ENCODE measurements at regions not wholly inside any gene's neighbourhood (a gene's known extent, or its start where the extent isn't known, plus 50 kb on each side); places are given as distances from the start of the nearest gene placed in this dataset.

DNA sequence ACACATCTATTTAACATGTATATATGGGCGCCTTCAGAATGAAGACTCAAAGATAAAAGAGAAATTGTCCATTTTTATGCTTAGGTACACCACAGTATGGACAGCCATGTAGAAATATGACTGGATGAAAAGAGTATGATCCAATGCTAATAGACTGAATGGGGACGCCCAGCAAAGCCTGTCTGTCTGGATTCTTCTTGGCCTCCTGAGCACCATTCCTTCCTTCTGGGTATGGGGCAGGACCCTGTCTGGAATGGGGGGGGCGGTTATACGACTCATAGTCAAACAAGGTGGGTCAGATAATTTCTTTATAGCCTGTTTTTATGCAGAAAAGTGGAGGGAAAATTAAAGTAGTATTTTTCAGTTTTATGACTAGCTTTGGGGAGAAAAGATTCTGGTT, 81.2 kb upstream of the ABCD3 start:
- Histone ChIP-seq H3K27ac (no peak overlapping the region), H3K4me1 (peaks cover 8% of the 10 kb centered on the region), H3K4me3 (no peak overlapping the region), H3K9me3 (no peaks in the 10 kb centered on the region), H3K36me3 (no peaks in the 10 kb centered on the region), H3K27me3 (no peaks in the 10 kb centered on the region)
- 74% methylated on average over 4 of the region's 4 CpGs for WGBS
- DNase-seq (ENCODE audit: low spot score in 2 of 2): no peak
- TF ChIP-seq POLR2A (IDR thresholded peaks at IDR 0.05) (no peak), CTCF (IDR thresholded peaks at IDR 0.05) (no peak), POLR2AphosphoS5 (IDR thresholded peaks at IDR 0.05) (no peak), EP300 (IDR thresholded peaks at IDR 0.05) (no peak)

DNA sequence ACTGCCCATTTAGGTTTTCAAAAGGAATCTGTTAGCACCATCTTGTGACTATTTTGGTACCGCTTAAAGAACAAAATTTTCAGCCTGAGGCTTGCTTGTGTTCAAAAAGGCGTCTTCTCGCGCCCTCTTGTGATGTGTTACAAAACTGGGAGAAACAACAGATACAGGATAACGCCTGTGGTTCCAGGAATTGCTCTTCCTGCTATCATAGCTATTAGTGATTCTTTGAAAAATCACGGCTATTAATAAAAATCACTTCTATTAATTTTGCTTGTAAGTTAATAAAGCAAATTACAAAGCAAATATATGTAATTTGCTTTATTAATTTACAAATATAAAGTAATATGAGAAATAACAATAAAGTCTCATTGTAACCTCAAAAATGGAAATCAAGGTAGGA, 82.2 kb upstream of the ABCD3 start:
- peak; percentile 71 to 83 for DNase-seq (ENCODE audit: low spot score in 2 of 2)
- Histone ChIP-seq H3K27ac (no peak overlapping the region), H3K27me3 (no peaks in the 10 kb centered on the region), H3K4me1 (peaks cover 8% of the 10 kb centered on the region), H3K36me3 (no peaks in the 10 kb centered on the region), H3K9me3 (no peaks in the 10 kb centered on the region), H3K4me3 (no peak overlapping the region)
- TF ChIP-seq POLR2AphosphoS5 (IDR thresholded peaks at IDR 0.05) (no peak), CTCF (IDR thresholded peaks at IDR 0.05) (peak; percentile 73 to 90)
- WGBS: under 1% methylated on average over 6 of the region's 6 CpGs

GRCh38 chr1:94335447-94335846, 82.7 kb upstream of the ABCD3 start:
- H3K27me3 ChIP-seq: no peaks in the 10 kb centered on the region
- H3K9me3 ChIP-seq: no peaks in the 10 kb centered on the region
- no peak overlapping the region for H3K27ac ChIP-seq
- no peaks in the 10 kb centered on the region for H3K36me3 ChIP-seq
- H3K4me1 ChIP-seq: peaks cover 8% of the 10 kb centered on the region
- H3K4me3 ChIP-seq: no peak overlapping the region
- TF ChIP-seq EP300 (IDR thresholded peaks at IDR 0.05): no peak
- TF ChIP-seq POLR2AphosphoS5 (IDR thresholded peaks at IDR 0.05): no peak
- no peak for TF ChIP-seq POLR2A (IDR thresholded peaks at IDR 0.05)
- no peak for TF ChIP-seq CTCF (IDR thresholded peaks at IDR 0.05)
- WGBS: 67% methylated on average over 2 of the region's 2 CpGs
- no peak for DNase-seq (ENCODE audit: low spot score in 2 of 2)

- 83% methylated on average over 2 of the region's 2 CpGs for WGBS
- no peaks in the 10 kb centered on the region for H3K9me3 ChIP-seq
- H3K27ac ChIP-seq: no peak overlapping the region
- no peaks in the 10 kb centered on the region for H3K27me3 ChIP-seq
- H3K4me1 ChIP-seq: peaks cover 8% of the 10 kb centered on the region
- no peaks in the 10 kb centered on the region for H3K36me3 ChIP-seq
- no peak overlapping the region for H3K4me3 ChIP-seq
- TF ChIP-seq EP300 (IDR thresholded peaks at IDR 0.05) (no peak), POLR2AphosphoS5 (IDR thresholded peaks at IDR 0.05) (no peak), POLR2A (IDR thresholded peaks at IDR 0.05) (no peak), CTCF (IDR thresholded peaks at IDR 0.05) (no peak)
- DNase-seq (ENCODE audit: low spot score in 2 of 2): no peak
Observed at GRCh38 chr1:94334764-94335163, 83.4 kb upstream of the ABCD3 start.

DNA sequence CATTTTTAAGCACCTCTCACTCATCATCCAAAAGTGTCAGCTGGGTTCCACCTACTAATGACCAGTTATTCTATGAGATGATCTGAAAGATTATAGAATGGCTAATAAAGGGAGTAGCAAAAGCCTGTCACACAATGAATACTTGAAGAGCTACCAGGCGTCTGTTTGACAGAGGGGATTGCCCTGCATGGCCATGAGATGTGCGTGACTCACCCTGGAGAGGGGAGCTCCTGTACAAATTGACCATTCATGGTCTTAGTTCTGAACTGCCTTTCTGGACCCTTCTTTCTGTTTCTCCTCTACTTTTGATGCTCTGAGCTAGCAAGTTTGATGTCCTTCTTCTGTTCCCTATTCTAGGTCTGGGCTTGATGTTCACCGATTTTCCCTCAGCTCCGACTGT, 85.2 kb upstream of the ABCD3 start:
- H3K36me3 ChIP-seq: no peaks in the 10 kb centered on the region
- no peak overlapping the region for H3K27ac ChIP-seq
- H3K4me3 ChIP-seq: no peak overlapping the region
- H3K27me3 ChIP-seq: no peaks in the 10 kb centered on the region
- WGBS: 81% methylated on average over 4 of the region's 4 CpGs
- H3K4me1 ChIP-seq: peaks cover 8% of the 10 kb centered on the region
- DNase-seq (ENCODE audit: low spot score in 2 of 2): no peak
- H3K9me3 ChIP-seq: no peaks in the 10 kb centered on the region
- no peak for TF ChIP-seq POLR2AphosphoS5 (IDR thresholded peaks at IDR 0.05)
- TF ChIP-seq CTCF (IDR thresholded peaks at IDR 0.05): no peak
- TF ChIP-seq POLR2A (IDR thresholded peaks at IDR 0.05): no peak
- TF ChIP-seq EP300 (IDR thresholded peaks at IDR 0.05): no peak

All from suprapubic skin (tissue), 4 donors.